ENCODE measurements at regions not wholly inside any gene's neighbourhood (a gene's known extent, or its start where the extent isn't known, plus 50 kb on each side); places are given as distances from the start of the nearest gene placed in this dataset.

GRCh38 chr3:25945836-25946235 lies 155.9 kb downstream of the OXSM start:
- no peak for TF ChIP-seq CTCF (IDR thresholded peaks at IDR 0.05; ENCODE audit: insufficient read depth, low read depth, low read length)
- no peak for TF ChIP-seq EZH2 (IDR thresholded peaks at IDR 0.05; ENCODE audit: insufficient read depth, low read length)

All from astrocyte (in vitro differentiated cells and primary cell).